EL (cell line): ENCODE measurements at regions not wholly inside any gene's neighbourhood (a gene's known extent, or its start where the extent isn't known, plus 50 kb on each side); places are given as distances from the start of the nearest gene placed in this dataset.
"Not testable (repeated sequence)": the region's sequence is repeated elsewhere in the genome, so short reads cannot be mapped to it uniquely, and the experiment has no call there.

Experiments used
- DNase-seq: peaks from one replicate; pipeline ENCODE4 v3.0.0-alpha.2; 2016

DNA sequence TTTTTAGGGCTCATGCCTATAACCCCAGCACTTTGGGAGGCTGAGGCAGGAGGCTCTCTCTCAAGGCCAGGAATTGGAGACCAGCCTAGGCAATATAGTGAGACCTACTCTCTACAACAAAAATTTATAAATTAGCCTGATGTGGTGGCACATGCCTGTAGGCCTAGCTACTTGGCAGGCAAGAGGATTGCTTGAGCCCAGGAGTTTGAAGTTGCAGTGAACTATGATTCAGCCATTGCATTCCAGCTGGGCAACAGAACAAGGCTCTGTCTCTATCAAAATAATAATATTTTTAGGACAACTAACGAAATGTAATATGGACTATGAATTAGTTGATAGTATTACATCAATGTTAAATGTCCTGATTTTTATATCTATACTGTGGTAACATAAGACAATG is 68.8 kb upstream of the ARID1A start:
- peak; percentile 16 for DNase-seq

DNA sequence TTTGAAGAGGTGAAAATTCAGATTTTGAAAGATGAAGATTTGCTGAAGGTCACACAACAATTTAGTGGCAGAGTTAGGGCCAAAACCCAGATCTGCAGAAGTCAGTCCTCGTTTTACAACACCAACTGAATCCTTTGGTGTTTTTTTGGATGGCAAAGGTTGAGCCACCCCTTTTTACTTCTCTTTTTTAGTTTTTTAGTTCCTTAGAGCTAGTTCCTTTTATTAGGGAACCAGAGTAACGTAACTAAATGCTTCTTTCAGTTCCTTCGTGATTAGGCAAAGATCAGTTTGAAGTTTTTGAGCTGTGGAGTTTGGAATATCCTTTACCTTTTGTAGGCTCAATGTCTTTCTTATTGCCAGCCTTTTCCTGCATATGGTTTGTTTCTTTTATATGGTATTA is 67.9 kb upstream of the ARID1A start:
- DNase-seq: no peak

DNA sequence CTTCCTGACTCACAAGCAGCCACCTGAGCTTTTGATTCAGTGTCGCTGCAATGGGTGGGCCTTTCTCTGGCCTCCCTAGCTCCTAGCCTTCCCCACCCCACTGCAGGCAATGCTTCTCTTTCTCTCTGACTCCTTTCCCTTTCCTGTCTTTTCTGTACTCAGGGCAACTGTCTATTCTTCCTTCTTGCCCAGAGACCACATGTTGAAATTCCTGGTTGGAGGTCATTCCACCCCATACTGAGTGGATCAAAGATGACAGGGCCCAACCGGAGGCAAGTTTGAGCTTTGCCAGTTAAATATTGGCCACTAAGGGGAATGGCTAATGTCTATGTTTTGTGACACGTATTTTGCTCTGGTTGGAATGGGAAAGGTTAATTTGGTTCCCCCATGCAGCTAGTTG is 65.2 kb upstream of the ARID1A start:
- DNase-seq: no peak

DNA sequence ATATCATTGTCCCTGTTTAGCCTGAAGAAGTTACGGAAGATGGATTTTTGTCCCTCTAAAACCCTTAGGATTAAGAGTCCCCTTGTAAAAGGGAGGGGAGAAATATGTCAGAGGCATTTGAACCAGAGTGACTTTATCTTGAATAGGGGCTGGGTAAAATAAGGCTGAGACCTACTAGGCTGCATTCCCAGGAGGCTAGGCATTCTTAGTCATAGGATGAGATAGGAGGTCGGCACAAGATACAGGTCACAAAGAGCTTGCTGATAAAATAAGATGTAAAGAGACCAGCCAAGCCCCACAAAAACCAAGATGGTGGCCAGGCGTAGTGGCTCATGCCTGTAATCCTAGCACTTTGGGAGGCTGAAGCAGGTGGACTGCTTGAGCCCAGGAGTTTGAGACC is 60.0 kb upstream of the ARID1A start:
- not testable (repeated sequence) for DNase-seq

DNA sequence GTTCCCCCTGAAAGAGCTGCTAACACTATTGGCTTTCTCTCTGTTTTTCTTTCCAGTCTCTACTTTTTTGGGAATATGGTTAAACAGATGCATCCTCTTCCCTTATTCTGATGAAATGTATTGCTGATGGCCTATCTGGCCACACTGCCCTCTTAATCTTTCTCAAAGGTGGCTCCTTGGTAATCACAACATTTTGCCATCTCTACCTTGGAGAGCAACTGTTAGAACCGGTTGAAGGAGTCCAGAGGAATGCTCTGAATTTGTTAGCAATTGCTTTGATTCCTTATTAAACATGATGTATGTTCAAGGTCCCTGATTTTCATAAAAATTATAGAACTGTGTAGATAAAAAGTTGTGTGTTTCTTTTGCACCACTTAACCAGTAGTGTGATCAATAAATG is 50.1 kb upstream of the ARID1A start:
- no peak for DNase-seq
